GM18526 (cell line): ENCODE measurements at regions not wholly inside any gene's neighbourhood (a gene's known extent, or its start where the extent isn't known, plus 50 kb on each side); places are given as distances from the start of the nearest gene placed in this dataset.

ENCODE experiments used
- POLR2A ChIP-seq: IDR thresholded peaks from 3 replicates; pipeline ENCODE4 v1.6.1; 2011; ENCODE audit not compliant: insufficient read length; ENCODE audit errors: extremely low read depth

DNA sequence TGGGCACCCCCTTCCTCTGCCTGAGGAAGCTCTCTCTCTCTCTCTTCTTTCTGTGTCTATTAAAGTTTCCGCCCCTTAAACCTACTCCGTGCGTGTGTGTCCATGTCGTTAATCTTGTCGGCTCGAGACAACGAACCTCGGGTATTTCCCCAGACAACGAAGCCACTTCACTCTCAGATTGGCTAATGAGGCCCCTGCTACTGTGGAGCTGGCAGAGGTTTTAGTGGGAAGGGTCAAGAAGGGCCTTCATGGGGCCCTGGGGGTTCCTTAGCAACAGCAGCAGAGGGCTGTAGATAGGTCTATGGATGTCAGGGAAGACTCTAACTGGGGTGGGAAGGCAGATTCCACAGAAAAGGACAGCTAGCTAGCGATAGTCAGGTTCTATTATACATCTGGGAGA lies 239.8 kb upstream of the RAB4A start:
- TF ChIP-seq POLR2A = no peak

DNA sequence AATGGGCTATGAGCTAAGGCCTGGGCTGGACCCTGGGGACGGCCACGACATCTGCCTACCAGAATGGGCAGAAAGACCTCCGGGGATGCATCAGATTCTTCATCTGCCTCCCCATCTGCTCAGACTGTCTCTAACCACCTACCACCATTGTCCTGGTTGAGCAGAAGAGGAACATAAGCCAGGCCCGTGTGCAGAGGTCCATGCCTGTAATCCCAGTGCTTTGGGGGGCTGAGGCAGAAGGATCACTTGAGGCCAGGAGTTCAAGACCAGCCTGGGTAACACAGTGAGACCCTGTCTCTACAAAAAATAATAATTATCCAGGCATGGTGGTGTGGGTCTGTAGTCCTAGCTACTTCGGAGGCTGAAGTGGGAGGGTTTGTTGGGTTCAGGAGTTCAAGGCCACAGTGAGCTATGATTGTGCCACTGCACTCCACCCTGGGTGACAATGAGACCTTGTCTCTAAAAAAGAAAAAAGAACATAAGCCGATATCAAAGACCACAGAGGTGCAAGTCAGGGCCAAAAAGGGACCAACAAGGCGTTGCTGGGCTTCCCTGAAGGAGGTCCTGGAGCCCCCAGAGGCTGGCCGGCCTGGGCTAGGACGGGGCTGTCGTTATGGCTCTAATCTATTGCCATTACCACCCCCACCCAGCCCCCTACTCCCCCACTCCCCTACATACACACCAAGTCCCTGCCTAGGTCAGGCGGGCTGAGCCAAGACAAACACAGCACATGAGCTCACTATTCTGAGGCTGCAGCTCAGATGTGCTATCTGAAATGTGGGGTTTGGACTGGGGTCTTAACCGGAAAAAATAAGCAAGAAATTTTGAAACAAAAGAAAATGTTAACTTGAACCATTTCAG lies 239.2 kb upstream of the RAB4A start:
- TF ChIP-seq POLR2A = no peak

DNA sequence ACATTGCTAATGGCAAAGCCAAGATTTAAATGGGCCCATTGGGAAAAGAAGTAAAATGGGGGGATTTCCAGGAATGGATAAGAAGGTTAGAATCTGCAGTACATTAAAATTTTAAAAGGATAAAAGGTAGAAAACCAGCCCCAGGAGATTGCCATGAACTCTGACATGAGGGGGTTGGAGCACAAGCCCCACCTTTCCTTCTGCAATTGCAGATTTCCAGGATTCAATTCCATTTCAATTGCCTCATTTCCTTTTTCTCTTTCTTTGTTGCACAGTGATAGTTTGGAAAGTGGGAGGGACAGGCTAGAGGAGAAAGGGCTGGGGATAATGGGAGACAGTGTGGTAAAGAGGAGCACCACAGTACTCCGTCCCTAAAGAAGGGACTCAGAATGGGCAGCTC lies 238.5 kb upstream of the RAB4A start:
- TF ChIP-seq POLR2A = no peak

DNA sequence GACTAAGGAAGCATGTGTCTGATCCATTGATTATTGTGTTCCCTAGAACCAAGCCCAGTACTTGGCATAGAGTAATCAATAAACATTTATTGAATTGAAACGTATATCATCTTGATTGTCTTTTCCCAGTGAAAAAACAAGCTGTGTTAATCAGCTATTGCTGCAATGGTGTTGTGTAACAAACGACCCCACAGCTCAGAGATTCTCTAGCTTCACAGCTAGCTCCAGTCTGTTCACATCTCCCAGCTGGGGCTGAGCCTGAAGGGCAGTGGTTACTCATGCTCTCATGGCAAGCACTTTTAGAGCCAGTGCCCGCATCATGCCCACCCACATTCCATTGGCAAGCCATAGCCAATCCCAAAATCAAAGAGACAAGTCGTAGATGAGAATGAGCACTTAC lies 237.4 kb upstream of the RAB4A start:
- TF ChIP-seq POLR2A = no peak

DNA sequence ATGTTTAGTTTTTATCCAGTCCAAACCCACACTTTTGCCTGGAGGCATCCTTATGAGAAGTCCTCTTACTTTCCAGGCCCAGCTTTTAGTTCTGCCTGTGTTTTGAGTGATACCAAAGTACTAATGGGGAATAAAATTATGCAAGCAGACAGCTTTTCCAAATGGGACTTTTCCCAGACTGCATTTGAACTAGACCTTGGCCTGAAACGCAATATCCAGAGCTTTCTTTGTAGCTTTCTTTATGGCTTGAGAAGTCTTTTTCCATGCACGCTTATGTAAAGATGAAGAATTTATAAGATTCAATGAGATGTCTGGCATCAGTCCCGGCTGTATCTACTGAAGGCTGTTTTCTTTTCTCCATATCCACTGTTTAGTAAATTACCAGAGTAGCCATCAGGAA lies 236.6 kb upstream of the RAB4A start:
- no peak for TF ChIP-seq POLR2A

DNA sequence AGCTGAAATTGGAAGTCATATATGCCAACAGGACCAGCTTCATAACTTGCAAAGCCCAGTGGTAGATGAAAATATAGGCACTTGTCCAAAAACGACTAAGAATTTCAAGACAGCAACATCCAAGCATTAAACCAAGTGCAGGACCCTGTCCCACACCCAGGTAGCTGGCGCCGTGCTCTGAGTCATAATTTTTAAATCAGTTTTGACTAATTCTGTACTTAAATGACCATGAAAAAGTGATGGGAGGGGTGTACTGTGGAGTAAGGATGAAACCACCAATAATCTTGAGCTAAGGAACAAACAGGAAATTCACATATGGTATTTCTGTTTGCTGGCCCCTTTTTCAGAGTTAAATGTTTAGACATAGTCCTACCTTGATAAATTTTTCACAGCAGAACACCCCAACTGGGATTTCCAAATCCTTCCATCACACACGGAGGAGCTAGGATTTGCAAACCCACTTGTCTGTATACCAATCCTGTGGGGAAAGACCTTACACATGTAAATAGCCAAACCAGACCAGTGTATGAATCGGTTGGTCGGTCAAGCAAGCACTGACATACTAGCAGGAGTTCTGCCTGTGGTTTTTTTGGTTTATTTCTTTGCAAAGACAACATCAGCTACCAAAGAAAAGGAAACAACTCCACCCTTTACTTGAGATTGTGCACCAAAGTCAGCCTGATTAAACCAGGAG lies 235.7 kb upstream of the RAB4A start:
- no peak for TF ChIP-seq POLR2A

DNA sequence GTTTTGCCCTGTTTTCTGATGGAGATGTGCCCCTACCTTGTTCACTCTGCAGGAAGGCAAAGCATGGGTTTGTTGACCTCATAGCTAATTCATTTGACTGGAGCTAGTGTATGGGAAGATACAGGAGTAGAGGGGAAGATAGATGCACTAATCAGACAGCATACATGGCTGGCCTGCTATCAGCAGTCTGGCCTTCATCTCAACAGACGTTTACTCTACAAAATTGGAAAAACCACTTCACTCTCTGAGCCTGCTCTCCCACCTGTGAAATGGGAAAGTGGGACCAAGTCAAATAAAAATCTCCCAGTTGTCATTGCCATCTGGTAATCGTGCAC lies 235.2 kb upstream of the RAB4A start:
- TF ChIP-seq POLR2A = no peak

DNA sequence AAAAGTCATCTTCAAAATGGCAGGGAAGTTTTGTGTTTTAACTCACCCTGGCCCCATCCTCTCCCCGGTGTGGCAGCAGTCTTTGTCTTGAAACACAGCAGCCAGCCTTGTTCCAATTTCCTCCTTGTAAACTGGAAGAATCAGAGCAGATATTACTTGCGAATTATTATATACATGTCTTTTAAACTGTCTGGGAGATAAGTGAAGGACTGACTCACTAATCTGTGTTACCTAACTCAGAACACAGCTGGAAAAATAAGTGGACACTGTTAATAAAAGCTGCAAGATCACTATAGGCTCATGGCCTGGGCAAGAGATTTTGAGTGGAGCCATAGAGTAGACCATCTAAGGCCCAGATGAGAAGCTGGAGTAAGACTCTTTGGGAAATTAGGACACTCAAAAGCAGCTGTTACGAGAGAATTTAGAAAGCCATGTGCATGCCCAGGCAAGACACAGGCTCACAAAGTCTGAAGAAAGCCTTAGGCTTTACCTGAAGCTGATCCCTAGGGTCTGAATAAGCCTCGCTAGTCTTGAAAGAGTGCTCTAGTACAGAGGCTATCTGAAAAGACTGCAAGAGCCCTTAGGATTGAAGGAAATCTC lies 233.0 kb upstream of the RAB4A start:
- TF ChIP-seq POLR2A = no peak

DNA sequence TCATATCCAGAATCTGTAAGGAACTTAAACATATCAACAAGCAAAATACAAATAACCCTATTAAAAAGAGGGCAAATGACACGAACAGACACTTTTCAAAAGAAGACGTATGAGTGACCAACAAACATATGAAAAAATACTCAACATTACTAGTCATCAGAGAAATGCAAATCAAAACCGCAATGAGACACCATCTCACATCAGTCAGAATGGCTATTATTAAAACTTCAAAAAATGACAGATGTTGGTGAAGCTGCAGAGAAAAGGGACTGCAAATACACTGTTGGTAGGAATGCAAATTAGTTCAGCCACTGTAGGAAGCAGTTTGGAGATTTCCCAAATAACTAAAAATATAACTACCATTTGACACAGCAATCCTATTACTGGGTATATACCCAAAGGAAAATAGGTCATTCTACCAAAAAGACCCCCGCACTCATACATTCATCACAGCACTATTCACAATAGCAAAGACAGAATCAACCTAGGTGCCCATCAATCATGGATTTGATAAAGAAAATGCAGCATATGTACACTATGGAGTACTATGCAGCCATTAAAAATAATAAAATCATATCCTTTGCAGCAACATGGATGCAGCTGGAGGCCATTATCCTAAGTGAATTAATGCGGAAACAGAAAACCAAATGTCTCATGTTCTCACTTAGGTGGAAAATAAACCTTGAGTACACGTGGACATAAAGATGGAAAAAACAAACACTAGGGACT lies 230.1 kb upstream of the RAB4A start:
- TF ChIP-seq POLR2A = no peak

DNA sequence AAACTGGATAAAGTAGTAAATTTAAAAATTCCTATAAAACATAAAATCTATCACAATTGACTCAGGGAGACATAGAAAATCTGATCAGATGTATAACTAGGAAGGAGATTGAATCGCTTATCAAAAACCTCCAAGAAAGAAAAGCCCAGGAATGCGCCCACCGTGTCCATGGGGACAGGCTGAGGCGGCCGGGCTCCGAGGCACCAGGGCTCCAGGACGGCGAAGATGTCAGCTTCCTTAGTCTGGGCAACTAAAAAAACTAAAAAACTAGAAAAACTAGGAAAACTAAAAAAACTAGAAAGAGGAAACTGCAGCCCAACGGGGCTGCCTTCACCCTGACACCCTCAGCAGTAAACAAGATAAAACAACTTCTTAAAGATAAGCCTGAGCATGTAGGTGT lies 229.0 kb upstream of the RAB4A start:
- TF ChIP-seq POLR2A = no peak

DNA sequence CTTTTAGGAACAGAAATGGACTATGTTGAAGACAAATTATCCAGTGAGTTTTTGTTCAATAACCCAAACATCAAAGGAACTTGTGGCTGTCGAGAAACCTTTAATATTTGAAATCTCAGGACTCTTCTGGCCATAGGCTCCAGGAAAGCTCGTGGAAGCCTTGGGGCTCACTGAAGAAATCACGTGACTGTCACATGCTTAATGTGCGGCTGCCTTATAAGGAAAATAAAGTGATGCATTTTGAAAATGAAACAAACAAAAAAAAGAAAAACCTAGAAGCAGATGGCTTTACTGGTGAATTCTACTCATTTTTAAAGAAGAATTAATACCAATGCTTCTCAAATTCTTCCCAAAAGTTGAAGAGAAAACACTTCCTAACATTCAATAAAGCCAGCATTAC lies 228.4 kb upstream of the RAB4A start:
- no peak for TF ChIP-seq POLR2A

DNA sequence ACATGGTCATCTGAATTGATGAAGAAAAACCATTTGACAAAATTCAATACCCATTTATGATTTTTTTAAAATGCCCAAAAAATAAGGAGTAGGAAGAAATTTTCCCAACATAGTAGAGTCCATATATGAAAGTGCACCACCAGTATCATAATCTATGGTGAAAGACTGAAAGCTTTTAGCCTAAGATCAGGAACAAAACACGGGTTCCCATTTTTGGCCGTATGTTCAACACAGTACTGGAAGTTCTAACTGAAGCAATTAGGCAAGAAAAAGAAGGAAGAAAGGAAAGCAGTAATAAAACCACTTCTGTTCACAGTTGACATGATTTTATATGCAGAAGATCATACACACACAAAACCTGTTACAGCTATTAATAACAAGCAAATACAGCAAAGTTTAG lies 227.8 kb upstream of the RAB4A start:
- TF ChIP-seq POLR2A = no peak

DNA sequence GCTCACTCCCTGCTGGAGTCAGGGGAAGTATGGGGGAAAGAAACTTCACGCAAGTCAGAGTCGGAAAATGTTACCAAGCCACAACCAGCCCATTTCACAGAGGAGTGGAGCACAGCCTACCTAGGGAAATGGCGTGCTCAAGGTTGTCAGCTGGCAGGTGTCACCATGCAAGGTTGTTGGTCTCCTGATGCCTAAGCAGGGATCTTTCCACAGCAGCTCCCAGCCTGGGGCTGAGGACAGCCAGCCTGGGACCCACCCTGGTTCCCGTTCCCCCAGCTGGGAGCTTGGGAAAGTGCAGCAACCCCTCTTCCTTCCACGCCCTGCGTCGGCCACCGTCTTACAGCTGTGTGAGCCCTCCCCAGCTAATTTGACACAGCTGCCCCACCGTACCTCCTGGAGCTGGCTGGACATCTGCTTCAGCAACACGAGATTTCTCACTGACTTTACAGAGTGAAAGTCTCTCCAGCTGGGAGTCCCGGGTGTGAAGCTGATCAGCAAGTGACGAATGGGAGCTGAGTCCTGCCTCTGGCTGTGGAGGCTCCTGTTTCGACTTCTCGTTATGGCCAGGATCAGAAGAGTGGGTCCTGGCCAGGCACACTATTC lies 224.6 kb upstream of the RAB4A start:
- no peak for TF ChIP-seq POLR2A

DNA sequence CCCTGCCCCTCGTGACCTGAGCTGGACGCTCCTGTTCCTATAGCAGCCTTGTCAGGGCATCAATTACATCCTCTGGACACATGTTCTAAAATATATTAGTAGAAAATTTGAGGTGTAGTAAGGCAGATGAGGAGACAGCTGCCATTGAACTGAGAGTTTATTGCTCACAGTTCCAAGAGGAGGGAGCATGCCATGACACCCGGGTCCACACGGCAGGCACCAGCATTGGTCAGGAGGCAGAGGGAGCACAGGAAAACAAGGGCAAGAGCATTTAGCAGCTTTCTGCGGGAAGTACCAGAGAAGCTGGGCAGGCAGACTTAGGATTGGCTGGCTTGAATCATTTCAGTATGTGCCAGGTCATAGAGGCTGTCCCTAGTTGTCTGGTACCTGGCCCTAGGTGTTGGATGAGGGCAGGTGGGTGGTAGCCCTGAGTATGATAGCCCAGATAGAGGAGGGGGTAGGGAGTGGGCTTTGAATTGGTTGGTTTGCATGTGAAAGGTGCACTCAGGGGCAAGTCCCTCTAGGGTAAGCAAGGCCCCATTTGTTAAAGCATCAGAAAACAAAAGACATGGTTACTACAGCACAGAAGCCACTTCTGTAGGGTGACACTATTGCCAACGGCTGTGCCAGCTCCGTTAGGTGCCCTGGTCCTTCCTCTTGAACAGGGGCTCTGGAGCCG lies 223.6 kb upstream of the RAB4A start:
- no peak for TF ChIP-seq POLR2A

DNA sequence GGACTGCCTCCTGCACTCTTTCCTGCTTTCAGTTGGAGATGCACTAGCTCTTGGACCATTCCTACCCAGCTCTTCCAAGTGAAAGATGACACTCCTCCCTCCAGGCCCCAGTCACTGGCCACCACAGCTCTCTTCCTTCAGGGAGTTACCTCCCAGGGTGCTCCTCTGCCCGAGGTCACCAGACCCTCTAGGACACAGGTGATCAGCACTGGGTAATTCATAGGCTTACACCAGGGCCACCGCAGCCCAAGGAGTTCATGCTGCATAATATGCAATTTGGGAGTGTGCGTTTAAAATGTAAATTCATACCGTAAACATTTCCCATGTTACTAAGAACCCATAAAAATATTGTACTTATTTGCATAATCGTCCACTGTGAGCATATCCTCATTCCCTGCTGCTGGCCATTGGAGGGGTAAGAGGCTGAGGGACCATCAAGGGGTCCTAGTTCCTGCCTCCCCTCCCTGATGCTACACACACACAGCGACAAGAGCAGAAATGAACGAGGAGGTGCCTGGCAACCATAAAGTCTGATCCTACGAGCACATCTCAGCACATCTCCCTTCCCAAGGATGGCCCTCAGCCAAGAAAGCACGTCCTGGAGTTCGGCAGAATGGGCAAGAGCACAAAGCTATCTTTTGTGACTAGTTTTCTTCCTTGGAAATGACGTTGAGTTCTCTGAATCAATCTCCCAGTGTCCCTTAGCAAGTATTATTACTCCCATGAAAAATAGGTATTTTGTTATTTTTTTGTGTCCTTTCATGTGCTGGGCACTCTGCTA lies 222.9 kb upstream of the RAB4A start:
- no peak for TF ChIP-seq POLR2A

DNA sequence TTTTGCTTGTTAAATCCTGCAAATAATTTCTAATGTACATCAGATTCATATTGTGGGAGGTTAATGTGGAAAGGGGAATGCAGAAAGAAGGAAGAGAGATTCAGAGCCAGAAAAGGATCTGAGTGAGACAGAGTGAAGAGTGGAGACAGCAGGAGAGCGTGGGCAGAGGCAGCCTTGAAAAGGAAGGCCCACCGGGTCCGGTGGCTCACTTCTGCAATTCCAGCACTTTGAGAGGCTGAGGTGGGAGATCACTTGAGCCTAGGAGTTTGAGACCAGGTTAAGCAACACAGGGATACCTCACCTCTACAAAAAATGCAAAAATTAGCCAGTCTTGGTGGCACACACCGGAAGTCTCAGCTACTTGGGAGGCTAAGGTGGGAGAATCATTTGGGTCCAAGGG lies 222.0 kb upstream of the RAB4A start:
- no peak for TF ChIP-seq POLR2A
